Activated CD4-positive, alpha-beta memory T cell treated with anti-CD3 and anti-CD28 coated beads for 36 hours (primary cell): ENCODE measurements at regions not wholly inside any gene's neighbourhood (a gene's known extent, or its start where the extent isn't known, plus 50 kb on each side); places are given as distances from the start of the nearest gene placed in this dataset.

Experiments
- CTCF ChIA-PET: fragments of 350-600 bp; sonication (Branson Sonifier 250); formaldehyde crosslinking; loops from one replicate; lab custom pipeline; 2021; ENCODE audit warnings: antibody characterized with exemption, inconsistent platforms; lab: Charles Lee
- POLR2A ChIA-PET: fragments of 350-600 bp; sonication (Branson Sonifier 250); formaldehyde crosslinking; loops from one replicate; lab custom pipeline; 2021; ENCODE audit warnings: antibody characterized with exemption; lab: Charles Lee
- DNase-seq: peaks from one replicate; pipeline ENCODE4 v3.0.0-alpha.2; 2020
- H3K27ac Mint-ChIP-seq: one replicate; pipeline ENCODE4 v1.8.0; 2021; ENCODE audit warnings: mixed read lengths
- H3K27me3 Mint-ChIP-seq: one replicate; pipeline ENCODE4 v1.8.0; 2021; ENCODE audit warnings: mixed read lengths
- H3K36me3 Mint-ChIP-seq: one replicate; pipeline ENCODE4 v1.8.0; 2021; ENCODE audit warnings: mixed read lengths
- H3K4me1 Mint-ChIP-seq: one replicate; pipeline ENCODE4 v1.8.0; 2021; ENCODE audit warnings: low read depth, mixed read lengths
- H3K4me3 Mint-ChIP-seq: one replicate; pipeline ENCODE4 v1.8.0; 2021; ENCODE audit warnings: mild to moderate bottlenecking, mixed read lengths
- H3K9me3 Mint-ChIP-seq: one replicate; pipeline ENCODE4 v1.8.0; 2021; ENCODE audit warnings: mixed read lengths
- intact Hi-C: fragments of 100-400 bp; cut with micrococcal nuclease; formaldehyde crosslinking; loops from one replicate; pipeline ENCODE4 v1.15.1; 2023

GRCh38 chr12:124422570-124423523 lies 128.0 kb downstream of the RFLNA start:
- no peaks in the 10 kb centered on the region for H3K4me1 Mint-ChIP-seq

GRCh38 chr12:124422142-124422569 lies 127.3 kb downstream of the RFLNA start:
- H3K36me3 Mint-ChIP-seq = peaks cover 20% of the 10 kb centered on the region
- no peak overlapping the region for H3K27ac Mint-ChIP-seq
- H3K9me3 Mint-ChIP-seq = no peaks in the 10 kb centered on the region
- no peak for DNase-seq
- ChIA-PET CTCF (no interaction called here), POLR2A (no interaction called here)
- intact Hi-C loops = no loop called here
- no peaks in the 10 kb centered on the region for H3K4me1 Mint-ChIP-seq
- H3K4me3 Mint-ChIP-seq = no peak overlapping the region
- no peaks in the 10 kb centered on the region for H3K27me3 Mint-ChIP-seq

More at GRCh38 chr12:124422570-124423523, 128.0 kb downstream of the RFLNA start:
- Mint-ChIP-seq H3K36me3 (peaks cover 20% of the 10 kb centered on the region), H3K9me3 (no peaks in the 10 kb centered on the region), H3K27ac (no peak overlapping the region), H3K4me3 (no peak overlapping the region), H3K27me3 (no peaks in the 10 kb centered on the region)
- POLR2A ChIA-PET = no interaction called here
- DNase-seq = no peak
- intact Hi-C loops = no loop called here
- CTCF ChIA-PET = no interaction called here

GRCh38 chr12:124420996-124421674 lies 126.2 kb downstream of the RFLNA start:
- Mint-ChIP-seq H3K9me3 (no peaks in the 10 kb centered on the region), H3K36me3 (peaks cover 18% of the 10 kb centered on the region), H3K27ac (no peak overlapping the region), H3K4me3 (no peak overlapping the region), H3K4me1 (no peaks in the 10 kb centered on the region), H3K27me3 (no peaks in the 10 kb centered on the region)
- ChIA-PET CTCF (no interaction called here), POLR2A (no interaction called here)
- intact Hi-C loops = no loop called here
- no peak for DNase-seq

- Mint-ChIP-seq H3K36me3 (peaks cover 18% of the 10 kb centered on the region), H3K4me3 (no peak overlapping the region), H3K27ac (no peak overlapping the region), H3K4me1 (no peaks in the 10 kb centered on the region), H3K27me3 (no peaks in the 10 kb centered on the region), H3K9me3 (no peaks in the 10 kb centered on the region)
- CTCF ChIA-PET = no interaction called here
- no peak for DNase-seq
- POLR2A ChIA-PET = no interaction called here
- intact Hi-C loops = no loop called here
These were observed 125.4 kb downstream of the RFLNA start for GRCh38 chr12:124420041-124420995.

GRCh38 chr12:124419292-124420040 lies 124.6 kb downstream of the RFLNA start:
- Mint-ChIP-seq H3K4me3 (no peak overlapping the region), H3K27ac (no peak overlapping the region), H3K4me1 (no peaks in the 10 kb centered on the region), H3K27me3 (no peaks in the 10 kb centered on the region), H3K36me3 (peaks cover 18% of the 10 kb centered on the region), H3K9me3 (no peaks in the 10 kb centered on the region)
- POLR2A ChIA-PET = no interaction called here
- CTCF ChIA-PET = no interaction called here
- intact Hi-C loops = no loop called here
- DNase-seq = no peak

- intact Hi-C loops = no loop called here
- Mint-ChIP-seq H3K4me1 (no peaks in the 10 kb centered on the region), H3K9me3 (no peaks in the 10 kb centered on the region), H3K27me3 (no peaks in the 10 kb centered on the region), H3K36me3 (peaks cover 18% of the 10 kb centered on the region), H3K27ac (no peak overlapping the region), H3K4me3 (no peak overlapping the region)
- DNase-seq = no peak
- POLR2A ChIA-PET = no interaction called here
- CTCF ChIA-PET = no interaction called here
These were observed 123.9 kb downstream of the RFLNA start for GRCh38 chr12:124418791-124419190.

GRCh38 chr12:124418156-124418555 lies 123.3 kb downstream of the RFLNA start:
- Mint-ChIP-seq H3K9me3 (no peaks in the 10 kb centered on the region), H3K4me3 (no peak overlapping the region), H3K27me3 (no peaks in the 10 kb centered on the region), H3K27ac (no peak overlapping the region), H3K4me1 (no peaks in the 10 kb centered on the region), H3K36me3 (peaks cover 18% of the 10 kb centered on the region)
- intact Hi-C loops = no loop called here
- ChIA-PET CTCF (no interaction called here), POLR2A (no interaction called here)
- no peak for DNase-seq

GRCh38 chr12:124416516-124417395 lies 121.9 kb downstream of the RFLNA start:
- H3K36me3 Mint-ChIP-seq = peaks cover 18% of the 10 kb centered on the region
- no peaks in the 10 kb centered on the region for H3K4me1 Mint-ChIP-seq
- H3K27ac Mint-ChIP-seq = no peak overlapping the region
- H3K9me3 Mint-ChIP-seq = no peaks in the 10 kb centered on the region
- intact Hi-C loops = no loop called here
- POLR2A ChIA-PET = interaction anchor here (0.7 kb wide), 1 partner anchor 335 kb away, joined by 6 read pairs; no protein-coding TSS in a partner anchor
- H3K4me3 Mint-ChIP-seq = no peak overlapping the region
- H3K27me3 Mint-ChIP-seq = no peaks in the 10 kb centered on the region
- DNase-seq = no peak
- CTCF ChIA-PET = no interaction called here

GRCh38 chr12:124415064-124415463 lies 120.2 kb downstream of the RFLNA start:
- DNase-seq = no peak
- H3K9me3 Mint-ChIP-seq = no peaks in the 10 kb centered on the region
- no peaks in the 10 kb centered on the region for H3K4me1 Mint-ChIP-seq
- CTCF ChIA-PET = no interaction called here
- no peak overlapping the region for H3K4me3 Mint-ChIP-seq
- POLR2A ChIA-PET = no interaction called here
- no peak overlapping the region for H3K27ac Mint-ChIP-seq
- peaks cover 11% of the 10 kb centered on the region for H3K36me3 Mint-ChIP-seq
- no peaks in the 10 kb centered on the region for H3K27me3 Mint-ChIP-seq
- intact Hi-C loops = no loop called here

GRCh38 chr12:124413915-124414314 lies 119.0 kb downstream of the RFLNA start:
- ChIA-PET CTCF (no interaction called here), POLR2A (no interaction called here)
- no peak overlapping the region for H3K4me3 Mint-ChIP-seq

GRCh38 chr12:124413401-124413800 lies 118.5 kb downstream of the RFLNA start:
- H3K36me3 Mint-ChIP-seq = no peaks in the 10 kb centered on the region
- no peaks in the 10 kb centered on the region for H3K4me1 Mint-ChIP-seq
- H3K27me3 Mint-ChIP-seq = no peaks in the 10 kb centered on the region
- POLR2A ChIA-PET = no interaction called here
- intact Hi-C loops = no loop called here
- H3K4me3 Mint-ChIP-seq = no peak overlapping the region
- CTCF ChIA-PET = no interaction called here
- no peak for DNase-seq
- H3K9me3 Mint-ChIP-seq = no peaks in the 10 kb centered on the region
- H3K27ac Mint-ChIP-seq = no peak overlapping the region

More at GRCh38 chr12:124413915-124414314, 119.0 kb downstream of the RFLNA start:
- Mint-ChIP-seq H3K4me1 (no peaks in the 10 kb centered on the region), H3K27me3 (no peaks in the 10 kb centered on the region), H3K27ac (no peak overlapping the region), H3K9me3 (no peaks in the 10 kb centered on the region), H3K36me3 (peaks cover 3% of the 10 kb centered on the region)
- DNase-seq = no peak
- intact Hi-C loops = no loop called here
